Neutrophil (primary cell): ENCODE measurements at regions not wholly inside any gene's neighbourhood (a gene's known extent, or its start where the extent isn't known, plus 50 kb on each side); places are given as distances from the start of the nearest gene placed in this dataset.
A peak's percentile ranks its signal among the peaks of the same experiment; 100 is the strongest.

Experiments
- H3K27ac ChIP-seq: fragments of 200-600 bp; sonication (generic); 2 replicates; pipeline ENCODE4 v1.5.1; 2016; ENCODE audit warnings: mild to moderate bottlenecking, moderate library complexity
- H3K27me3 ChIP-seq: fragments of 200-600 bp; sonication (generic); 2 replicates; pipeline ENCODE4 v1.6.0; 2016; ENCODE audit warnings: mild to moderate bottlenecking
- H3K36me3 ChIP-seq: fragments of 200-600 bp; sonication (generic); 2 replicates; pipeline ENCODE4 v1.5.1; 2017
- H3K4me1 ChIP-seq, 2 experiments: fragments of 200-600 bp in 1 of 2; sonication (generic) in 1 of 2; 1 replicate in 1 of 2; 2 replicates in 1 of 2; pipeline versions ENCODE4 v1.5.1 to v1.6.1; 2013 to 2016; ENCODE audit warnings: low read depth in 1 of 2, low read length in 1 of 2, mild to moderate bottlenecking in 1 of 2, moderate library complexity in 1 of 2; ENCODE audit not compliant: control insufficient read depth in 1 of 2, insufficient read depth in 1 of 2
- H3K4me3 ChIP-seq, 2 experiments: fragments of 200-600 bp in 1 of 2; sonication (generic) in 1 of 2; 1 replicate in 1 of 2; 2 replicates in 1 of 2; pipeline ENCODE4 v1.5.1; 2013 to 2016; ENCODE audit warnings: low read depth in 1 of 2, low read length in 1 of 2, mild to moderate bottlenecking in 1 of 2, moderate library complexity in 1 of 2
- H3K9me3 ChIP-seq: fragments of 200-600 bp; sonication (generic); 2 replicates; pipeline ENCODE4 v1.5.1; 2016
- CTCF ChIP-seq: fragments of 200-600 bp; sonication (generic); IDR thresholded peaks from 2 replicates; pipeline ENCODE4 v1.5.1; 2016; ENCODE audit warnings: antibody characterized with exemption

- Histone ChIP-seq H3K4me3 (peak overlapping the region; percentile 35 to 38), H3K27me3 (no peaks in the 10 kb centered on the region), H3K9me3 (no peaks in the 10 kb centered on the region), H3K4me1 (peaks cover 73 to 77% of the 10 kb centered on the region in 2 experiments), H3K36me3 (no peaks in the 10 kb centered on the region), H3K27ac (peak overlapping the region; percentile 90)
- no peak for TF ChIP-seq CTCF
Measured at GRCh38 chr4:53914313-53915016, 149.9 kb downstream of the CHIC2 start.

GRCh38 chr4:53913771-53914170 is 150.6 kb downstream of the CHIC2 start:
- Histone ChIP-seq H3K4me3 (peak overlapping the region; percentile 35 to 38), H3K36me3 (no peaks in the 10 kb centered on the region), H3K4me1 (peaks cover 71 to 75% of the 10 kb centered on the region in 2 experiments), H3K27ac (peak overlapping the region; percentile 90), H3K9me3 (no peaks in the 10 kb centered on the region), H3K27me3 (no peaks in the 10 kb centered on the region)
- no peak for TF ChIP-seq CTCF

- Histone ChIP-seq H3K27ac (peak overlapping the region; percentile 90), H3K36me3 (no peaks in the 10 kb centered on the region), H3K27me3 (peaks cover 7% of the 10 kb centered on the region), H3K9me3 (no peaks in the 10 kb centered on the region), H3K4me3 (no peak overlapping the region), H3K4me1 (peaks cover 67% of the 10 kb centered on the region in 2 experiments)
- no peak for TF ChIP-seq CTCF
Measured at GRCh38 chr4:53912766-53913497, 151.5 kb downstream of the CHIC2 start.

- H3K9me3 ChIP-seq: no peaks in the 10 kb centered on the region
- H3K4me1 ChIP-seq: peaks cover 24 to 25% of the 10 kb centered on the region in 2 experiments
- H3K36me3 ChIP-seq: no peaks in the 10 kb centered on the region
- peak overlapping the region; percentile 49 to 51 for H3K4me3 ChIP-seq
- peaks cover 47% of the 10 kb centered on the region for H3K27me3 ChIP-seq
- H3K27ac ChIP-seq: no peak overlapping the region
- TF ChIP-seq CTCF: peak; percentile 69
Measured at GRCh38 chr4:53908661-53909078, 155.7 kb downstream of the CHIC2 start.

DNA sequence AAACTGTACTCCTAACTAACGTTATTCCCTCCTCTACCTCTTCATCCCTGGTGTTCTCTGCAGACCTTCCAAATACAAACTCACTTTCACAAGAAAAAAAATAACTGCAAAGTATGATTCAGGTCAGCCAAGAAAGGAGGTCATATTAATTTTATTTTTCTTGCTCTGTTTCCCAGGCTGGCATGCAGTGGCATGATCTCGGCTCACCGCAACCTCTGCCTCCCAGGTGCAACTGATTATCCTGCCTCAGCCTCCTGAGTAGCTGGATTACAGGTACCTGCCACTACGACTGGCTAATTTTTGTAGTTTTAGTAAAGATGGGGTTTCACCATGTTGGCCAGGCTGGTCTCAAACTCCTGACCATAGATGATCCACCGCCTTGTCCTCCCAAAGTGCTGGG is 156.6 kb downstream of the CHIC2 start:
- Histone ChIP-seq H3K9me3 (no peaks in the 10 kb centered on the region), H3K4me3 (no peak overlapping the region), H3K36me3 (no peaks in the 10 kb centered on the region), H3K27ac (no peak overlapping the region), H3K27me3 (peaks cover 51% of the 10 kb centered on the region), H3K4me1 (peaks cover 16% of the 10 kb centered on the region in 2 experiments)
- TF ChIP-seq CTCF: no peak
